WTC11 (cell line): ENCODE measurements at regions not wholly inside any gene's neighbourhood (a gene's known extent, or its start where the extent isn't known, plus 50 kb on each side); places are given as distances from the start of the nearest gene placed in this dataset.

ENCODE experiments used
- ATAC-seq: fragments of 200-7000 bp; cut with Tn5 transposase; 2 replicates; pipeline ENCODE4 v1.10.0; 2021; ENCODE audit warnings: mild to moderate bottlenecking, moderate library complexity
- CTCF ChIA-PET: fragments of 300-600 bp; sonication (Branson Sonifier 250); formaldehyde crosslinking; loops from one replicate; lab custom pipeline; 2021; ENCODE audit warnings: antibody characterized with exemption; lab: Charles Lee
- POLR2A ChIA-PET: fragments of 350-600 bp; sonication (Branson Sonifier 250); formaldehyde crosslinking; loops from one replicate; lab custom pipeline; 2021; ENCODE audit warnings: antibody characterized with exemption; lab: Charles Lee
- DNase-seq: peaks from one replicate; pipeline ENCODE4 v3.0.0; 2021; ENCODE audit warnings: low spot score
- H3K27ac Mint-ChIP-seq: 2 replicates; pipeline ENCODE4 v1.8.0; 2021; ENCODE audit warnings: mixed read lengths
- H3K27me3 Mint-ChIP-seq: 2 replicates; pipeline ENCODE4 v1.8.0; 2021; ENCODE audit warnings: low read depth, mild to moderate bottlenecking, moderate library complexity, mixed read lengths
- H3K36me3 Mint-ChIP-seq: 2 replicates; pipeline ENCODE4 v1.8.0; 2021; ENCODE audit warnings: mixed read lengths
- H3K4me1 Mint-ChIP-seq: 2 replicates; pipeline ENCODE4 v1.8.0; 2022; ENCODE audit warnings: mixed read lengths
- H3K4me3 Mint-ChIP-seq: 2 replicates; pipeline ENCODE4 v1.8.0; 2021; ENCODE audit warnings: mild to moderate bottlenecking, moderate library complexity, mixed read lengths
- H3K9me3 Mint-ChIP-seq: 2 replicates; pipeline ENCODE4 v1.8.0; 2021; ENCODE audit warnings: mixed read lengths
- CREB1 ChIP-seq: sonication (generic); formaldehyde crosslinking; IDR thresholded peaks from 2 replicates; pipeline ENCODE4 v1.8.0; 2023; ENCODE audit warnings: mild to moderate bottlenecking, missing genetic modification reagents
- CREM ChIP-seq: sonication (generic); formaldehyde crosslinking; IDR thresholded peaks from 2 replicates; pipeline ENCODE4 v1.8.1; 2022; ENCODE audit warnings: mild to moderate bottlenecking, missing genetic modification reagents, moderate library complexity
- ESRRA ChIP-seq: sonication (generic); formaldehyde crosslinking; IDR thresholded peaks from 2 replicates; pipeline ENCODE4 v1.8.1; 2022; ENCODE audit warnings: mild to moderate bottlenecking, missing genetic modification reagents, borderline replicate concordance
- GABPB1 ChIP-seq: sonication (generic); formaldehyde crosslinking; IDR thresholded peaks from 2 replicates; pipeline ENCODE4 v1.8.1; 2023; ENCODE audit warnings: mild to moderate bottlenecking, missing genetic modification reagents
- KAT7 ChIP-seq: sonication (generic); formaldehyde crosslinking; IDR thresholded peaks from 2 replicates; pipeline ENCODE4 v1.8.1; 2023; ENCODE audit warnings: missing genetic modification reagents, mild to moderate bottlenecking, borderline replicate concordance
- NFE2L1 ChIP-seq: sonication (generic); formaldehyde crosslinking; IDR thresholded peaks from 2 replicates; pipeline ENCODE4 v1.8.1; 2023; ENCODE audit warnings: missing genetic modification reagents
- SOX15 ChIP-seq: fragments of 250-450 bp; sonication (Bioruptor Pico); IDR thresholded peaks from 2 replicates; pipeline ENCODE4 v1.9.0; 2021; ENCODE audit warnings: mild to moderate bottlenecking
- TEAD4 ChIP-seq: sonication (generic); formaldehyde crosslinking; IDR thresholded peaks from 2 replicates; pipeline ENCODE4 v1.8.0; 2022; ENCODE audit warnings: mild to moderate bottlenecking, missing genetic modification reagents
- ZNF416 ChIP-seq: fragments of 250-450 bp; sonication (Bioruptor Pico); IDR thresholded peaks from 2 replicates; pipeline ENCODE4 v1.9.0; 2021; ENCODE audit warnings: mild to moderate bottlenecking, inconsistent platforms
- TF ChIP-seq, protein P1 (sequence below): sonication (generic); formaldehyde crosslinking; IDR thresholded peaks from 2 replicates; pipeline ENCODE4 v1.8.1; 2022; ENCODE audit warnings: missing genetic modification reagents, borderline replicate concordance
- TF ChIP-seq, protein P2 (sequence below): sonication (generic); formaldehyde crosslinking; conservative IDR thresholded peaks from 2 replicates; pipeline ENCODE4 v1.8.1; 2022; ENCODE audit warnings: mild to moderate bottlenecking, missing genetic modification reagents
- TF ChIP-seq, protein P3 (sequence below): sonication (generic); formaldehyde crosslinking; IDR thresholded peaks from 2 replicates; pipeline ENCODE4 v1.8.0; 2023; ENCODE audit warnings: missing genetic modification reagents, mild to moderate bottlenecking, borderline replicate concordance
- TF ChIP-seq, protein P4 (sequence below): sonication (generic); formaldehyde crosslinking; conservative IDR thresholded peaks from 2 replicates; pipeline ENCODE4 v1.8.1; 2023; ENCODE audit warnings: mild to moderate bottlenecking, low read depth, missing genetic modification reagents, moderate library complexity
- TF ChIP-seq, protein P5 (sequence below): sonication (generic); formaldehyde crosslinking; IDR thresholded peaks from 2 replicates; pipeline ENCODE4 v1.8.1; 2023; ENCODE audit warnings: mild to moderate bottlenecking, moderate library complexity, missing genetic modification reagents
- TF ChIP-seq, protein P6 (sequence below): sonication (generic); formaldehyde crosslinking; IDR thresholded peaks from 2 replicates; pipeline ENCODE4 v1.8.0; 2022; ENCODE audit warnings: mild to moderate bottlenecking, missing genetic modification reagents
- TF ChIP-seq, protein P7 (sequence below): sonication (generic); formaldehyde crosslinking; IDR thresholded peaks from 2 replicates; pipeline ENCODE4 v1.8.0; 2022; ENCODE audit warnings: mild to moderate bottlenecking, missing genetic modification reagents
- TF ChIP-seq, protein P8 (sequence below): fragments of 250-450 bp; sonication (Bioruptor Pico); conservative IDR thresholded peaks from 2 replicates; pipeline ENCODE4 v1.9.0; 2021; ENCODE audit warnings: mild to moderate bottlenecking

DNA sequence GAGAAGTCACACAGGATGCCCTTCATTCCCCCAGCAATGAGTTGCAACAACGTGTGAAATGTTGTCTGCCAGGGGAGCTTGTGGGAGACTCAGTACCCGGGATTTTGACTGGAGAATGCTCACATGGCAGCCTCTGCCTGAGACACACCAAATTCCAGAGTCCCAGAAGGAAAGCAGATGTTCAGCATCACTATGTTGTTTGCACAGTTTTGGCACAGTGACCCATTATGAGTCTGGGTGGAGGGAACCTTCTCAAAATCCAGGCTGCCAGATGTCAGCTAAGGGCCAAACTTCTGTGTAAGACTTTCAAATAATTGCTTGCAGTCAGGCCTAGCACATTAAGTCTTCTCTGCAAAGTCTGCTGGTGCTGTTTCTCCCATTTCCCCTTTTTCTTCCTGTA lies 1029.7 kb upstream of the TENM3 start:
- Mint-ChIP-seq H3K9me3 (no peaks in the 10 kb centered on the region), H3K4me1 (no peaks in the 10 kb centered on the region)
- CTCF ChIA-PET = no interaction called here

More for the DNA sequence above, 1029.7 kb upstream of the TENM3 start:
- ATAC-seq (no peak), DNase-seq (no peak)
- TF ChIP-seq, protein P1, sequence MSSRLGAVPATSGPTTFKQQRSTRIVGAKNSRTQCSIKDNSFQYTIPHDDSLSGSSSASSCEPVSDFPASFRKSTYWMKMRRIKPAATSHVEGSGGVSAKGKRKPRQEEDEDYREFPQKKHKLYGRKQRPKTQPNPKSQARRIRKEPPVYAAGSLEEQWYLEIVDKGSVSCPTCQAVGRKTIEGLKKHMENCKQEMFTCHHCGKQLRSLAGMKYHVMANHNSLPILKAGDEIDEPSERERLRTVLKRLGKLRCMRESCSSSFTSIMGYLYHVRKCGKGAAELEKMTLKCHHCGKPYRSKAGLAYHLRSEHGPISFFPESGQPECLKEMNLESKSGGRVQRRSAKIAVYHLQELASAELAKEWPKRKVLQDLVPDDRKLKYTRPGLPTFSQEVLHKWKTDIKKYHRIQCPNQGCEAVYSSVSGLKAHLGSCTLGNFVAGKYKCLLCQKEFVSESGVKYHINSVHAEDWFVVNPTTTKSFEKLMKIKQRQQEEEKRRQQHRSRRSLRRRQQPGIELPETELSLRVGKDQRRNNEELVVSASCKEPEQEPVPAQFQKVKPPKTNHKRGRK = no peak
- no peak for TF ChIP-seq KAT7 (CRISPR knock-in tag)
- TF ChIP-seq, protein P2, sequence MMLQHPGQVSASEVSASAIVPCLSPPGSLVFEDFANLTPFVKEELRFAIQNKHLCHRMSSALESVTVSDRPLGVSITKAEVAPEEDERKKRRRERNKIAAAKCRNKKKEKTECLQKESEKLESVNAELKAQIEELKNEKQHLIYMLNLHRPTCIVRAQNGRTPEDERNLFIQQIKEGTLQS = no peak
- TF ChIP-seq, protein P3, sequence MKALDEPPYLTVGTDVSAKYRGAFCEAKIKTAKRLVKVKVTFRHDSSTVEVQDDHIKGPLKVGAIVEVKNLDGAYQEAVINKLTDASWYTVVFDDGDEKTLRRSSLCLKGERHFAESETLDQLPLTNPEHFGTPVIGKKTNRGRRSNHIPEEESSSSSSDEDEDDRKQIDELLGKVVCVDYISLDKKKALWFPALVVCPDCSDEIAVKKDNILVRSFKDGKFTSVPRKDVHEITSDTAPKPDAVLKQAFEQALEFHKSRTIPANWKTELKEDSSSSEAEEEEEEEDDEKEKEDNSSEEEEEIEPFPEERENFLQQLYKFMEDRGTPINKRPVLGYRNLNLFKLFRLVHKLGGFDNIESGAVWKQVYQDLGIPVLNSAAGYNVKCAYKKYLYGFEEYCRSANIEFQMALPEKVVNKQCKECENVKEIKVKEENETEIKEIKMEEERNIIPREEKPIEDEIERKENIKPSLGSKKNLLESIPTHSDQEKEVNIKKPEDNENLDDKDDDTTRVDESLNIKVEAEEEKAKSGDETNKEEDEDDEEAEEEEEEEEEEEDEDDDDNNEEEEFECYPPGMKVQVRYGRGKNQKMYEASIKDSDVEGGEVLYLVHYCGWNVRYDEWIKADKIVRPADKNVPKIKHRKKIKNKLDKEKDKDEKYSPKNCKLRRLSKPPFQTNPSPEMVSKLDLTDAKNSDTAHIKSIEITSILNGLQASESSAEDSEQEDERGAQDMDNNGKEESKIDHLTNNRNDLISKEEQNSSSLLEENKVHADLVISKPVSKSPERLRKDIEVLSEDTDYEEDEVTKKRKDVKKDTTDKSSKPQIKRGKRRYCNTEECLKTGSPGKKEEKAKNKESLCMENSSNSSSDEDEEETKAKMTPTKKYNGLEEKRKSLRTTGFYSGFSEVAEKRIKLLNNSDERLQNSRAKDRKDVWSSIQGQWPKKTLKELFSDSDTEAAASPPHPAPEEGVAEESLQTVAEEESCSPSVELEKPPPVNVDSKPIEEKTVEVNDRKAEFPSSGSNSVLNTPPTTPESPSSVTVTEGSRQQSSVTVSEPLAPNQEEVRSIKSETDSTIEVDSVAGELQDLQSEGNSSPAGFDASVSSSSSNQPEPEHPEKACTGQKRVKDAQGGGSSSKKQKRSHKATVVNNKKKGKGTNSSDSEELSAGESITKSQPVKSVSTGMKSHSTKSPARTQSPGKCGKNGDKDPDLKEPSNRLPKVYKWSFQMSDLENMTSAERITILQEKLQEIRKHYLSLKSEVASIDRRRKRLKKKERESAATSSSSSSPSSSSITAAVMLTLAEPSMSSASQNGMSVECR (CRISPR knock-in tag) = no peak
- TF ChIP-seq, protein P4, sequence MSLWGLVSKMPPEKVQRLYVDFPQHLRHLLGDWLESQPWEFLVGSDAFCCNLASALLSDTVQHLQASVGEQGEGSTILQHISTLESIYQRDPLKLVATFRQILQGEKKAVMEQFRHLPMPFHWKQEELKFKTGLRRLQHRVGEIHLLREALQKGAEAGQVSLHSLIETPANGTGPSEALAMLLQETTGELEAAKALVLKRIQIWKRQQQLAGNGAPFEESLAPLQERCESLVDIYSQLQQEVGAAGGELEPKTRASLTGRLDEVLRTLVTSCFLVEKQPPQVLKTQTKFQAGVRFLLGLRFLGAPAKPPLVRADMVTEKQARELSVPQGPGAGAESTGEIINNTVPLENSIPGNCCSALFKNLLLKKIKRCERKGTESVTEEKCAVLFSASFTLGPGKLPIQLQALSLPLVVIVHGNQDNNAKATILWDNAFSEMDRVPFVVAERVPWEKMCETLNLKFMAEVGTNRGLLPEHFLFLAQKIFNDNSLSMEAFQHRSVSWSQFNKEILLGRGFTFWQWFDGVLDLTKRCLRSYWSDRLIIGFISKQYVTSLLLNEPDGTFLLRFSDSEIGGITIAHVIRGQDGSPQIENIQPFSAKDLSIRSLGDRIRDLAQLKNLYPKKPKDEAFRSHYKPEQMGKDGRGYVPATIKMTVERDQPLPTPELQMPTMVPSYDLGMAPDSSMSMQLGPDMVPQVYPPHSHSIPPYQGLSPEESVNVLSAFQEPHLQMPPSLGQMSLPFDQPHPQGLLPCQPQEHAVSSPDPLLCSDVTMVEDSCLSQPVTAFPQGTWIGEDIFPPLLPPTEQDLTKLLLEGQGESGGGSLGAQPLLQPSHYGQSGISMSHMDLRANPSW (CRISPR knock-in tag) = no peak
- no peak for TF ChIP-seq CREB1
- no peak for TF ChIP-seq ESRRA (CRISPR knock-in tag)
- TF ChIP-seq CREM (CRISPR knock-in tag) = no peak
- TF ChIP-seq, protein P5, sequence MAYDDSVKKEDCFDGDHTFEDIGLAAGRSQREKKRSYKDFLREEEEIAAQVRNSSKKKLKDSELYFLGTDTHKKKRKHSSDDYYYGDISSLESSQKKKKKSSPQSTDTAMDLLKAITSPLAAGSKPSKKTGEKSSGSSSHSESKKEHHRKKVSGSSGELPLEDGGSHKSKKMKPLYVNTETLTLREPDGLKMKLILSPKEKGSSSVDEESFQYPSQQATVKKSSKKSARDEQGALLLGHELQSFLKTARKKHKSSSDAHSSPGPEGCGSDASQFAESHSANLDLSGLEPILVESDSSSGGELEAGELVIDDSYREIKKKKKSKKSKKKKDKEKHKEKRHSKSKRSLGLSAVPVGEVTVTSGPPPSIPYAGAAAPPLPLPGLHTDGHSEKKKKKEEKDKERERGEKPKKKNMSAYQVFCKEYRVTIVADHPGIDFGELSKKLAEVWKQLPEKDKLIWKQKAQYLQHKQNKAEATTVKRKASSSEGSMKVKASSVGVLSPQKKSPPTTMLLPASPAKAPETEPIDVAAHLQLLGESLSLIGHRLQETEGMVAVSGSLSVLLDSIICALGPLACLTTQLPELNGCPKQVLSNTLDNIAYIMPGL (CRISPR knock-in tag) = no peak
- TF ChIP-seq NFE2L1 (CRISPR knock-in tag) = no peak
- TF ChIP-seq ZNF416 (CRISPR knock-in tag) = no peak
- TF ChIP-seq, protein P6, sequence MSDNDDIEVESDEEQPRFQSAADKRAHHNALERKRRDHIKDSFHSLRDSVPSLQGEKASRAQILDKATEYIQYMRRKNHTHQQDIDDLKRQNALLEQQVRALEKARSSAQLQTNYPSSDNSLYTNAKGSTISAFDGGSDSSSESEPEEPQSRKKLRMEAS (CRISPR knock-in tag) = no peak
- TF ChIP-seq, protein P7, sequence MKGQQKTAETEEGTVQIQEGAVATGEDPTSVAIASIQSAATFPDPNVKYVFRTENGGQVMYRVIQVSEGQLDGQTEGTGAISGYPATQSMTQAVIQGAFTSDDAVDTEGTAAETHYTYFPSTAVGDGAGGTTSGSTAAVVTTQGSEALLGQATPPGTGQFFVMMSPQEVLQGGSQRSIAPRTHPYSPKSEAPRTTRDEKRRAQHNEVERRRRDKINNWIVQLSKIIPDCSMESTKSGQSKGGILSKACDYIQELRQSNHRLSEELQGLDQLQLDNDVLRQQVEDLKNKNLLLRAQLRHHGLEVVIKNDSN (CRISPR knock-in tag) = no peak
- TF ChIP-seq GABPB1 (CRISPR knock-in tag) = no peak
- TF ChIP-seq TEAD4 (CRISPR knock-in tag) = no peak
- TF ChIP-seq SOX15 (CRISPR knock-in tag) = no peak
- TF ChIP-seq, protein P8, sequence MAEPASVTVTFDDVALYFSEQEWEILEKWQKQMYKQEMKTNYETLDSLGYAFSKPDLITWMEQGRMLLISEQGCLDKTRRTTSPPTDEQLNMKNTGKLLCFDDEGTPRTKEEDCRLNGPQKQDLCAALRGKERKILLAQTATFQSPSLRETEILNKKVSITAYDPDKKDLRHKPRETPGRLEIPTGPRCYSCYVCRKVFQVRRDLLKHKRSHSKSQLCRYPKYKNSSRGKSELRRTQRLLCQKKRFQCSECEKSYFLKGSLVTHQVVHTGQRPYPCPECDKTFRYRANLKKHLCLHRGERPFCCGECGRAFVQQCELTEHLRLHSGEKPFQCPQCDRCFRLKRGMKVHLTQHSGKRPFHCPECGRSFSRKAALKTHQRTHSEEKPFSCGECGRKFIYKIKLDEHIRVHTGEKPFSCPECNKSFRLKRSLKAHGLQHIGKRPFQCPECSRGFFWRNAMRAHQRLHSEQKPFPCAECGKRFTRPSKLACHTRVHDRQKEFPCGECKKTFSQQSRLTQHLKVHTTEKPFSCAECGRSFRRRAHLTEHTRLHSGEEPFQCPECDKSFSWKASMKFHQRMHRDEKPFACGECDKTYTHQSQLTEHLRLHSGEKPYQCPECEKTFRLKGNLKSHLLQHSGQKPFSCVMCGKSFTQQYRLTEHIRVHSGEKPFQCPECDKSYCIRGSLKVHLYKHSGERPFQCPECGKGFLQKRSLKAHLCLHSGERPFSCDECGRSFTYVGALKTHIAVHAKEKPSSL = no peak
- TF ChIP-seq, all 79 proteins: peak for 0
- POLR2A ChIA-PET = no interaction called here
- no peaks in the 10 kb centered on the region for H3K27me3 Mint-ChIP-seq
- no peak overlapping the region for H3K27ac Mint-ChIP-seq
- H3K36me3 Mint-ChIP-seq = no peaks in the 10 kb centered on the region
- no peak overlapping the region for H3K4me3 Mint-ChIP-seq
